DND-41 (cell line): ENCODE measurements at regions not wholly inside any gene's neighbourhood (a gene's known extent, or its start where the extent isn't known, plus 50 kb on each side); places are given as distances from the start of the nearest gene placed in this dataset.

Source experiments
- ATAC-seq: fragments of 200-7000 bp; cut with Tn5 transposase; 3 replicates; pipeline ENCODE4 v1.9.1; 2021; ENCODE audit warnings: low read depth; ENCODE audit not compliant: insufficient read depth
- DNase-seq: peaks from one replicate; pipeline ENCODE4 v3.0.0-alpha.2; 2020
- H2AFZ ChIP-seq: 2 replicates; pipeline ENCODE4 v1.6.0; 2012; ENCODE audit warnings: low read depth, low read length
- H3K27ac ChIP-seq: 2 replicates; pipeline ENCODE4 v1.5.1; 2012; ENCODE audit warnings: low read length, inconsistent platforms
- H3K27me3 ChIP-seq: fragments of 200-600 bp; sonication (generic); 2 replicates; pipeline ENCODE4 v1.6.0; 2012; ENCODE audit warnings: low read length, mild to moderate bottlenecking, inconsistent platforms; ENCODE audit not compliant: insufficient read depth, poor library complexity
- H3K36me3 ChIP-seq: 2 replicates; pipeline ENCODE4 v1.5.1; 2012; ENCODE audit warnings: low read length, inconsistent platforms; ENCODE audit not compliant: insufficient read depth
- H3K4me1 ChIP-seq: 2 replicates; pipeline ENCODE4 v1.5.1; 2012; ENCODE audit warnings: mild to moderate bottlenecking, low read length; ENCODE audit not compliant: insufficient read depth
- H3K4me2 ChIP-seq: 2 replicates; pipeline ENCODE4 v1.6.0; 2012; ENCODE audit warnings: mild to moderate bottlenecking, moderate library complexity, low read length, inconsistent platforms; ENCODE audit not compliant: insufficient read depth
- H3K4me3 ChIP-seq, 2 experiments: fragments of 200-600 bp in 1 of 2; shearing (Covaris generic) in 1 of 2; 2 replicates each; pipeline ENCODE4 v1.5.1; 2012 to 2016; ENCODE audit warnings: inconsistent platforms in 2 of 2, low read length in 2 of 2, mild to moderate bottlenecking in 2 of 2, low read depth in 1 of 2, moderate library complexity in 1 of 2
- H3K79me2 ChIP-seq: 2 replicates; pipeline ENCODE4 v1.6.0; 2012; ENCODE audit warnings: low read length, inconsistent platforms; ENCODE audit not compliant: insufficient read depth
- H3K9ac ChIP-seq: 2 replicates; pipeline ENCODE4 v1.6.0; 2012; ENCODE audit warnings: low read depth, mild to moderate bottlenecking, inconsistent platforms, low read length, moderate library complexity
- H3K9me3 ChIP-seq: 2 replicates; pipeline ENCODE4 v1.5.1; 2012; ENCODE audit warnings: low read length, moderate library complexity, mild to moderate bottlenecking, inconsistent platforms; ENCODE audit not compliant: insufficient read depth, severe bottlenecking
- H4K20me1 ChIP-seq: 2 replicates; pipeline ENCODE4 v1.6.0; 2012; ENCODE audit warnings: low read length; ENCODE audit not compliant: insufficient read depth
- EZH2 ChIP-seq: IDR thresholded peaks from 3 replicates; pipeline ENCODE4 v1.6.1; 2012; ENCODE audit warnings: borderline replicate concordance, low read depth, mild to moderate bottlenecking, moderate library complexity, low read length, inconsistent platforms; ENCODE audit not compliant: severe bottlenecking
- TF ChIP-seq, protein P1 (sequence below): IDR thresholded peaks from 2 replicates; pipeline ENCODE4 v1.5.1; 2012; ENCODE audit warnings: borderline replicate concordance, low read length, moderate library complexity, mild to moderate bottlenecking; ENCODE audit not compliant: poor library complexity, severe bottlenecking; ENCODE audit errors: extremely low read depth

DNA sequence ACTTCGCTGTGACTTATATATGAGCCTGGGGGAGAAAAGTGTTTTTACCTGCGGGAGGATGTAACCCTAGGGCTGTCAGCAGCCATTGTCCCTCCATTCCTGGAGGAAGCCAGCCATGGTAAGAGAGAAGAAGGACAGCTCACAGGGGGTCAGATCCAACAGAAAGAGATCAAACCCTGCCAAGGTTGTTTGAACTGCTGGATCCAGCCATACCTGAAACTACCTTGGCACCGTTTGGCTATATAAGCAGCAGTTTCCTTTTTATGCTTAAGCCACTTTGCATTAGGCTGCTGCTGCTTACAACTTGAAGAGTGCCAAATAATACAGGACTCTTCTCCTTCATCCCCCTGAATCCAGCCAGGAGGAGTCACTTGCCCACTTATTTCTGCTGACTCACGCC, 205.5 kb downstream of the PHETA1 start:
- Histone ChIP-seq H3K9me3 (no peaks in the 10 kb centered on the region), H3K9ac (no peak overlapping the region), H3K4me1 (no peaks in the 10 kb centered on the region), H3K79me2 (no peaks in the 10 kb centered on the region), H3K36me3 (no peaks in the 10 kb centered on the region), H2AFZ (no peak overlapping the region), H4K20me1 (no peaks in the 10 kb centered on the region; the same call in 1 of the 2 replicates), H3K4me2 (no peak overlapping the region), H3K27ac (no peak overlapping the region), H3K4me3 (no peak overlapping the region), H3K27me3 (no peaks in the 10 kb centered on the region)
- TF ChIP-seq, protein P1, sequence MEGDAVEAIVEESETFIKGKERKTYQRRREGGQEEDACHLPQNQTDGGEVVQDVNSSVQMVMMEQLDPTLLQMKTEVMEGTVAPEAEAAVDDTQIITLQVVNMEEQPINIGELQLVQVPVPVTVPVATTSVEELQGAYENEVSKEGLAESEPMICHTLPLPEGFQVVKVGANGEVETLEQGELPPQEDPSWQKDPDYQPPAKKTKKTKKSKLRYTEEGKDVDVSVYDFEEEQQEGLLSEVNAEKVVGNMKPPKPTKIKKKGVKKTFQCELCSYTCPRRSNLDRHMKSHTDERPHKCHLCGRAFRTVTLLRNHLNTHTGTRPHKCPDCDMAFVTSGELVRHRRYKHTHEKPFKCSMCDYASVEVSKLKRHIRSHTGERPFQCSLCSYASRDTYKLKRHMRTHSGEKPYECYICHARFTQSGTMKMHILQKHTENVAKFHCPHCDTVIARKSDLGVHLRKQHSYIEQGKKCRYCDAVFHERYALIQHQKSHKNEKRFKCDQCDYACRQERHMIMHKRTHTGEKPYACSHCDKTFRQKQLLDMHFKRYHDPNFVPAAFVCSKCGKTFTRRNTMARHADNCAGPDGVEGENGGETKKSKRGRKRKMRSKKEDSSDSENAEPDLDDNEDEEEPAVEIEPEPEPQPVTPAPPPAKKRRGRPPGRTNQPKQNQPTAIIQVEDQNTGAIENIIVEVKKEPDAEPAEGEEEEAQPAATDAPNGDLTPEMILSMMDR, result no peak
- TF ChIP-seq EZH2, result no peak
- ATAC-seq (no peak), DNase-seq (no peak)

DNA sequence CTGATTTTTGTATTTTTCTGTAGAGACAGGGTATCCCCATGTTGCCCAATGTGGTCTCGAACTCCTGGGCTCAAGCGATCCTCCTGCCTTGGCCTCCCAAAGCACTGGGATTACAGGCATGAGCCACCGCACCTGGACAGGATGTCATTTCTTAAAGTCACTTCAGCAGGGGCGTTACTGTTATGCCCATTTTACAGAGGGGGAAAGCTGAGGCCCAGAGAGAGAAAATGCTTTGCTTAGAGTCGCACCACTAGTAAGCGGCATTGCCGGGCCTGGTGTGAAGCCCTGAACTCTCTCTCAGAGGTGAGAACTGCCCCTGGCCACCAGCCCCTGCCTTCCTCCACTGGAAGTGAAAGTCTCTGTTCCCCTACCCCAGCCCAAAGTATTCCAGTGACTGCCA, 207.0 kb downstream of the PHETA1 start:
- DNase-seq (no peak), ATAC-seq (no peak)
- no peaks in the 10 kb centered on the region for H3K4me1 ChIP-seq
- H3K9me3 ChIP-seq, result no peaks in the 10 kb centered on the region
- no peak overlapping the region for H3K4me2 ChIP-seq
- H3K4me3 ChIP-seq, result no peak overlapping the region
- H3K36me3 ChIP-seq, result no peaks in the 10 kb centered on the region
- no peaks in the 10 kb centered on the region for H3K27me3 ChIP-seq
- H4K20me1 ChIP-seq, result no peaks in the 10 kb centered on the region; the same call in 1 of the 2 replicates
- no peak overlapping the region for H3K9ac ChIP-seq
- H3K79me2 ChIP-seq, result no peaks in the 10 kb centered on the region
- H2AFZ ChIP-seq, result no peak overlapping the region
- H3K27ac ChIP-seq, result no peak overlapping the region
- TF ChIP-seq, protein P1, result no peak
- TF ChIP-seq EZH2, result no peak

DNA sequence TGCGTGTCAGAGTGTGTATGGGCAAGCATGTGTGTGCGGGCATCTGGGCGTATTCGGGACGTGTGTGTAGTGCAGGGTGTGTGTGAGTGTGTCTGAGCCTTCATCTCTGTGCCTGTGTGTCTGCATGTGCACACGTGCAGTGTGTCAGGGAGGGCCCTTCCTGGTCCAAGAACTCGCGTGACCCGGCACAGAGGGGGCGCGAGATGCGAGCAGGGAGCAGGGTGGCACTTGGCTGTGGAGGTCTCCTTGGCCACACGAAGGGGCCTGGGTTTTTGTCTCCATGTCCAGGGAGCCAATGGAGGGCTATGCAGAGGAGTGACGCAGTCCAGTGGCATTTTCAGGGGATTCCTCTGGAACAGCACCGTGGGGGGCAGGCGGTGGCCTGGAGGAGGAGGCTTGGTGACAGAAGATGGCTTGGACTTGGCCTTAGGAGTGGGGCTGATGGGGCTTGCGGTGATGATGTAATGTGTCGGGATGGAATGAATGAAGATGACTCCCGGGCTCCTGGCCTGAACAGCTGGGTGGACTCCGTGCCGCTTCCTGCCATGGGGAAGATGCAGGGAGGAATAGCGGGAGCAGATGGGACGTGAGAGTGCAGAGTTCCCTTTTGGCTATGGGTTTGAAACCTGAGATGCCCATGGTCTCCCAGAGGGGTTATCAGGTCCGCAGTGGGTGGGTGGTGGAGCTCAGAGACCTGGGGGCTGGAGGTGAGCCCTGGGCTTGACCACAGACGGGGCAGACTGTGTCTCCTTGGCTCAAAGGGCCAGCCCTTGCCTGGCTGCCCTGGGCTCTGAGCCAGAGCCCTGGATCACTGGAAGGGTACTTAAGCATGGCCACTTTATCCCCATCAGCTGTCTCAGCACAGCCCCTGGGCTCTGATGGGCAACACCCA, 208.3 kb downstream of the PHETA1 start:
- Histone ChIP-seq H2AFZ (no peak overlapping the region), H4K20me1 (no peaks in the 10 kb centered on the region; the same call in 1 of the 2 replicates), H3K9me3 (no peaks in the 10 kb centered on the region), H3K36me3 (no peaks in the 10 kb centered on the region), H3K4me1 (no peaks in the 10 kb centered on the region), H3K4me2 (no peak overlapping the region), H3K9ac (no peak overlapping the region), H3K27me3 (no peaks in the 10 kb centered on the region), H3K79me2 (no peaks in the 10 kb centered on the region), H3K4me3 (no peak overlapping the region), H3K27ac (no peak overlapping the region)
- ATAC-seq (no peak), DNase-seq (no peak)
- TF ChIP-seq, protein P1, result no peak
- TF ChIP-seq EZH2, result no peak
